ENCODE measurements at regions not wholly inside any gene's neighbourhood (a gene's known extent, or its start where the extent isn't known, plus 50 kb on each side); places are given as distances from the start of the nearest gene placed in this dataset.

GRCh38 chr5:2607598-2607997 lies 143.9 kb downstream of the IRX2 start:
- no peak overlapping the region for H3K27ac ChIP-seq (ENCODE audit: low read depth, low read length)
- H3K9me3 ChIP-seq (ENCODE audit: control insufficient read depth, insufficient read depth, low read length) = peaks cover 50% of the 10 kb centered on the region
- TF ChIP-seq, protein P1, sequence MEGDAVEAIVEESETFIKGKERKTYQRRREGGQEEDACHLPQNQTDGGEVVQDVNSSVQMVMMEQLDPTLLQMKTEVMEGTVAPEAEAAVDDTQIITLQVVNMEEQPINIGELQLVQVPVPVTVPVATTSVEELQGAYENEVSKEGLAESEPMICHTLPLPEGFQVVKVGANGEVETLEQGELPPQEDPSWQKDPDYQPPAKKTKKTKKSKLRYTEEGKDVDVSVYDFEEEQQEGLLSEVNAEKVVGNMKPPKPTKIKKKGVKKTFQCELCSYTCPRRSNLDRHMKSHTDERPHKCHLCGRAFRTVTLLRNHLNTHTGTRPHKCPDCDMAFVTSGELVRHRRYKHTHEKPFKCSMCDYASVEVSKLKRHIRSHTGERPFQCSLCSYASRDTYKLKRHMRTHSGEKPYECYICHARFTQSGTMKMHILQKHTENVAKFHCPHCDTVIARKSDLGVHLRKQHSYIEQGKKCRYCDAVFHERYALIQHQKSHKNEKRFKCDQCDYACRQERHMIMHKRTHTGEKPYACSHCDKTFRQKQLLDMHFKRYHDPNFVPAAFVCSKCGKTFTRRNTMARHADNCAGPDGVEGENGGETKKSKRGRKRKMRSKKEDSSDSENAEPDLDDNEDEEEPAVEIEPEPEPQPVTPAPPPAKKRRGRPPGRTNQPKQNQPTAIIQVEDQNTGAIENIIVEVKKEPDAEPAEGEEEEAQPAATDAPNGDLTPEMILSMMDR (IDR thresholded peaks at IDR 0.05; ENCODE audit: low read depth, low read length) = no peak
- DNase-seq (ENCODE audit: low read depth, low spot score) = no peak
- no peak overlapping the region for H3K4me3 ChIP-seq (ENCODE audit: low read depth, low read length)
- no peaks in the 10 kb centered on the region for H3K27me3 ChIP-seq (ENCODE audit: control insufficient read depth, insufficient read depth, low read length)
- ChIA-PET CTCF (no interaction called here), POLR2A (no interaction called here)

GRCh38 chr5:2603272-2603575 lies 148.3 kb downstream of the IRX2 start:
- POLR2A ChIA-PET = no interaction called here
- TF ChIP-seq, protein P1 (IDR thresholded peaks at IDR 0.05; ENCODE audit: low read depth, low read length) = no peak

GRCh38 chr5:2602451-2603271 lies 148.8 kb downstream of the IRX2 start:
- CTCF ChIA-PET = no interaction called here
- Histone ChIP-seq H3K27me3 (ENCODE audit: control insufficient read depth, insufficient read depth, low read length) (no peaks in the 10 kb centered on the region), H3K27ac (ENCODE audit: low read depth, low read length) (no peak overlapping the region), H3K4me3 (ENCODE audit: low read depth, low read length) (no peak overlapping the region), H3K9me3 (ENCODE audit: control insufficient read depth, insufficient read depth, low read length) (peaks cover 29% of the 10 kb centered on the region)
- TF ChIP-seq, protein P1 (IDR thresholded peaks at IDR 0.05; ENCODE audit: low read depth, low read length) = no peak
- POLR2A ChIA-PET = no interaction called here
- DNase-seq (ENCODE audit: low read depth, low spot score) = no peak

More at GRCh38 chr5:2603272-2603575, 148.3 kb downstream of the IRX2 start:
- Histone ChIP-seq H3K4me3 (ENCODE audit: low read depth, low read length) (no peak overlapping the region), H3K27me3 (ENCODE audit: control insufficient read depth, insufficient read depth, low read length) (no peaks in the 10 kb centered on the region), H3K9me3 (ENCODE audit: control insufficient read depth, insufficient read depth, low read length) (peaks cover 29% of the 10 kb centered on the region), H3K27ac (ENCODE audit: low read depth, low read length) (no peak overlapping the region)
- no peak for DNase-seq (ENCODE audit: low read depth, low spot score)
- CTCF ChIA-PET = no interaction called here

GRCh38 chr5:2598503-2598902 lies 153.0 kb downstream of the IRX2 start:
- Histone ChIP-seq H3K9me3 (ENCODE audit: control insufficient read depth, insufficient read depth, low read length) (peaks cover 27% of the 10 kb centered on the region), H3K4me3 (ENCODE audit: low read depth, low read length) (no peak overlapping the region), H3K27ac (ENCODE audit: low read depth, low read length) (no peak overlapping the region), H3K27me3 (ENCODE audit: control insufficient read depth, insufficient read depth, low read length) (no peaks in the 10 kb centered on the region)
- ChIA-PET CTCF (no interaction called here), POLR2A (no interaction called here)
- DNase-seq (ENCODE audit: low read depth, low spot score) = no peak
- TF ChIP-seq, protein P1 (IDR thresholded peaks at IDR 0.05; ENCODE audit: low read depth, low read length) = no peak

- CTCF ChIA-PET = no interaction called here
- TF ChIP-seq, protein P1 (IDR thresholded peaks at IDR 0.05; ENCODE audit: low read depth, low read length) = no peak
- H3K27ac ChIP-seq (ENCODE audit: low read depth, low read length) = no peak overlapping the region
- H3K9me3 ChIP-seq (ENCODE audit: control insufficient read depth, insufficient read depth, low read length) = peaks cover 45% of the 10 kb centered on the region
- H3K4me3 ChIP-seq (ENCODE audit: low read depth, low read length) = no peak overlapping the region
- POLR2A ChIA-PET = no interaction called here
- no peaks in the 10 kb centered on the region for H3K27me3 ChIP-seq (ENCODE audit: control insufficient read depth, insufficient read depth, low read length)
- no peak for DNase-seq (ENCODE audit: low read depth, low spot score)
These were observed 156.8 kb downstream of the IRX2 start for GRCh38 chr5:2594701-2595100.
